SK-N-SH (cell line): ENCODE measurements at regions not wholly inside any gene's neighbourhood (a gene's known extent, or its start where the extent isn't known, plus 50 kb on each side); places are given as distances from the start of the nearest gene placed in this dataset.

Source experiments
- CTCF ChIA-PET: fragments of 300-600, 350-600 bp; formaldehyde crosslinking; extraction: SDS; loops from one replicate; lab custom pipeline; 2021; lab: Yijun Ruan, JAX
- POLR2A ChIA-PET: fragments of 350-600 bp; sonication (Branson Sonifier 250); formaldehyde crosslinking; extraction: SDS; loops from one replicate; lab custom pipeline; 2020; ENCODE audit warnings: antibody characterized with exemption, inconsistent platforms; lab: Yijun Ruan, JAX
- DNase-seq: peaks from one replicate; pipeline ENCODE4 v3.0.0; 2012
- H2AFZ ChIP-seq: fragments of 200-600 bp; sonication (generic); 2 replicates; pipeline ENCODE4 v1.8.1; 2016; ENCODE audit warnings: antibody characterized with exemption, mild to moderate bottlenecking, low read depth
- H3F3A ChIP-seq: fragments of 200-600 bp; sonication (generic); replicated peaks from 2 replicates; pipeline ENCODE3; 2016; ENCODE audit warnings: antibody characterized with exemption, mild to moderate bottlenecking; ENCODE audit not compliant: insufficient read depth
- H3K27ac ChIP-seq, 2 experiments: fragments of 200-500 bp in 1 of 2; fragments of 200-600 bp in 1 of 2; sonication (Bioruptor generic) in 1 of 2; sonication (generic), shearing (Covaris generic) in 1 of 2; 2 replicates each; pipeline versions ENCODE4 v1.5.1 to v1.6.1; 2014 to 2016; ENCODE audit warnings: low read depth in 2 of 2, inconsistent platforms in 1 of 2, low read length in 1 of 2, mild to moderate bottlenecking in 1 of 2, mixed read lengths in 1 of 2
- H3K27me3 ChIP-seq: fragments of 200-600 bp; sonication (generic), shearing (Covaris generic); 2 replicates; pipeline ENCODE4 v1.6.1; 2016; ENCODE audit warnings: mixed run types; ENCODE audit not compliant: insufficient read depth
- H3K36me3 ChIP-seq, 2 experiments: fragments of 200-500 bp in 1 of 2; fragments of 200-600 bp in 1 of 2; sonication (Bioruptor generic) in 1 of 2; sonication (generic) in 1 of 2; replicated peaks in 1 of 2; 2 replicates each; pipeline versions ENCODE3 to v1.5.1; 2014 to 2016; ENCODE audit warnings: low read length in 1 of 2, mild to moderate bottlenecking in 1 of 2; ENCODE audit not compliant: insufficient read depth in 2 of 2, control insufficient read depth in 1 of 2
- H3K4me1 ChIP-seq, 2 experiments: fragments of 200-500 bp in 1 of 2; fragments of 200-600 bp in 1 of 2; sonication (Bioruptor generic) in 1 of 2; sonication (generic), shearing (Covaris generic) in 1 of 2; 2 replicates each; pipeline versions ENCODE4 v1.5.1 to v1.6.1; 2014 to 2016; ENCODE audit warnings: low read depth in 1 of 2, low read length in 1 of 2, mixed run types in 1 of 2; ENCODE audit not compliant: insufficient read depth in 2 of 2, control insufficient read depth in 1 of 2
- H3K4me2 ChIP-seq: fragments of 200-600 bp; sonication (generic), shearing (Covaris generic); 2 replicates; pipeline ENCODE4 v1.6.1; 2017; ENCODE audit warnings: mixed run types
- H3K4me3 ChIP-seq, 2 experiments: fragments of 200-500 bp in 1 of 2; fragments of 200-600 bp in 1 of 2; sonication (Bioruptor generic) in 1 of 2; sonication (generic), shearing (Covaris generic) in 1 of 2; 2 replicates each; pipeline versions ENCODE4 v1.5.1 to v1.8.1; 2014 to 2016; ENCODE audit warnings: low read depth in 2 of 2, inconsistent platforms in 1 of 2, low read length in 1 of 2, mild to moderate bottlenecking in 1 of 2, mixed read lengths in 1 of 2, moderate library complexity in 1 of 2
- H3K79me2 ChIP-seq: fragments of 200-600 bp; sonication (generic); 2 replicates; pipeline ENCODE4 v1.8.1; 2017; ENCODE audit warnings: mild to moderate bottlenecking; ENCODE audit not compliant: insufficient read depth
- H3K9ac ChIP-seq: fragments of 200-600 bp; sonication (generic); 2 replicates; pipeline ENCODE4 v1.6.1; 2017; ENCODE audit warnings: mixed run types
- H3K9me2 ChIP-seq: fragments of 200-600 bp; sonication (generic); 2 replicates; pipeline ENCODE4 v1.6.1; 2017; ENCODE audit warnings: mixed run types
- H3K9me3 ChIP-seq: fragments of 200-600 bp; sonication (generic); 2 replicates; pipeline ENCODE4 v1.6.1; 2017; ENCODE audit warnings: mixed run types, mild to moderate bottlenecking, moderate library complexity
- H4K20me1 ChIP-seq: fragments of 200-600 bp; sonication (generic); 2 replicates; pipeline ENCODE4 v1.6.1; 2017; ENCODE audit warnings: mild to moderate bottlenecking, mixed run types; ENCODE audit not compliant: insufficient read depth
- CHD2 ChIP-seq: fragments of 150-350 bp; IDR thresholded peaks from 2 replicates; pipeline ENCODE4 v1.6.1; 2018; ENCODE audit warnings: low read length; ENCODE audit not compliant: partially characterized antibody
- ELF1 ChIP-seq: IDR thresholded peaks from 2 replicates; pipeline ENCODE4 v1.4.0; 2012
- JUND ChIP-seq: IDR thresholded peaks from 2 replicates; pipeline ENCODE4 v1.4.0; 2012
- MXI1 ChIP-seq: IDR thresholded peaks from 2 replicates; pipeline ENCODE4 v1.6.1; 2012; ENCODE audit warnings: mild to moderate bottlenecking, low read depth, low read length, improper control_type of control experiment
- NFIC ChIP-seq: IDR thresholded peaks from 2 replicates; pipeline ENCODE4 v1.4.0; 2012; ENCODE audit warnings: borderline replicate concordance
- NRF1 ChIP-seq: IDR thresholded peaks from 2 replicates; pipeline ENCODE4 v1.6.1; 2012; ENCODE audit warnings: low read depth, mild to moderate bottlenecking, low read length
- POLR2AphosphoS5 ChIP-seq: IDR thresholded peaks from 2 replicates; pipeline ENCODE4 v1.6.1; 2012; ENCODE audit warnings: low read depth, low read length
- RAD21 ChIP-seq: IDR thresholded peaks from 2 replicates; pipeline ENCODE4 v1.6.1; 2012; ENCODE audit warnings: mild to moderate bottlenecking, low read length
- RCOR1 ChIP-seq: fragments of 150-350 bp; IDR thresholded peaks from 2 replicates; pipeline ENCODE4 v1.6.1; 2017; ENCODE audit warnings: antibody characterized with exemption, low read length
- REST ChIP-seq: IDR thresholded peaks from 2 replicates; pipeline ENCODE4 v1.6.1; 2012; ENCODE audit warnings: mild to moderate bottlenecking, low read depth, low read length, moderate library complexity
- RFX5 ChIP-seq: IDR thresholded peaks from 2 replicates; pipeline ENCODE4 v1.6.1; 2012; ENCODE audit warnings: mild to moderate bottlenecking, improper control_type of control experiment, low read length
- TAF1 ChIP-seq: IDR thresholded peaks from 2 replicates; pipeline ENCODE4 v1.6.1; 2012; ENCODE audit warnings: low read depth, mild to moderate bottlenecking, low read length, moderate library complexity, borderline replicate concordance
- TEAD4 ChIP-seq: IDR thresholded peaks from 2 replicates; pipeline ENCODE4 v1.4.0; 2012; ENCODE audit warnings: mild to moderate bottlenecking, borderline replicate concordance; ENCODE audit not compliant: insufficient read depth
- YY1 ChIP-seq: IDR thresholded peaks from 2 replicates; pipeline ENCODE4 v1.4.0; 2012; ENCODE audit warnings: low read depth, mild to moderate bottlenecking
- WGBS: methylation state at CpG from one replicate; pipeline ENCODE4 v1.1.6; 2017; ENCODE audit warnings: low lambda C conversion rate; 5-methylcytosine and 5-hydroxymethylcytosine counted together
- TF ChIP-seq, protein P1 (sequence below): fragments of 200-600 bp; sonication (generic); IDR thresholded peaks from 2 replicates; pipeline ENCODE4 v1.6.1; 2017; ENCODE audit warnings: antibody characterized with exemption, mild to moderate bottlenecking, moderate library complexity
- TF ChIP-seq, protein P2 (sequence below): fragments of 150-350 bp; IDR thresholded peaks from 2 replicates; pipeline ENCODE4 v1.6.1; 2017; ENCODE audit warnings: antibody characterized with exemption, low read length, low read depth, borderline replicate concordance
- TF ChIP-seq, protein P3 (sequence below): fragments of 150-350 bp; IDR thresholded peaks from 2 replicates; pipeline ENCODE4 v1.6.1; 2016; ENCODE audit warnings: mild to moderate bottlenecking, low read depth, low read length
- TF ChIP-seq, protein P4 (sequence below): IDR thresholded peaks from 2 replicates; pipeline ENCODE4 v1.4.0; 2012; ENCODE audit warnings: low read depth

GRCh38 chr2:38466876-38467767, 90.0 kb upstream of the ATL2 start:
- Histone ChIP-seq H2AFZ (no peak overlapping the region), H3K79me2 (no peaks in the 10 kb centered on the region), H3F3A (no peaks in the 10 kb centered on the region), H3K27me3 (no peaks in the 10 kb centered on the region; the same call in 1 of the 2 replicates), H3K9ac (no peak overlapping the region), H4K20me1 (no peaks in the 10 kb centered on the region), H3K4me1 (peaks cover 0 to 13% of the 10 kb centered on the region in 2 experiments; a peak in 2 of 4 replicates)
- DNase-seq = no peak
- no peak for TF ChIP-seq NRF1
- TF ChIP-seq, all 33 proteins: peak for 0
- POLR2A ChIA-PET = no interaction called here
- CTCF ChIA-PET = interaction anchor here (0.7 to 3.0 kb wide), 5 partner anchors 18 to 152 kb away, joined by 3 to 16 read pairs (median 4); no protein-coding TSS in a partner anchor
- no peaks in the 10 kb centered on the region for H3K9me2 ChIP-seq
- H3K27ac ChIP-seq = no peak overlapping the region
- no peak overlapping the region for H3K4me3 ChIP-seq
- H3K9me3 ChIP-seq = no peaks in the 10 kb centered on the region
- 69% methylated on average over 11 of the region's 11 CpGs for WGBS
- H3K4me2 ChIP-seq = no peak overlapping the region
- H3K36me3 ChIP-seq = no peaks in the 10 kb centered on the region

DNA sequence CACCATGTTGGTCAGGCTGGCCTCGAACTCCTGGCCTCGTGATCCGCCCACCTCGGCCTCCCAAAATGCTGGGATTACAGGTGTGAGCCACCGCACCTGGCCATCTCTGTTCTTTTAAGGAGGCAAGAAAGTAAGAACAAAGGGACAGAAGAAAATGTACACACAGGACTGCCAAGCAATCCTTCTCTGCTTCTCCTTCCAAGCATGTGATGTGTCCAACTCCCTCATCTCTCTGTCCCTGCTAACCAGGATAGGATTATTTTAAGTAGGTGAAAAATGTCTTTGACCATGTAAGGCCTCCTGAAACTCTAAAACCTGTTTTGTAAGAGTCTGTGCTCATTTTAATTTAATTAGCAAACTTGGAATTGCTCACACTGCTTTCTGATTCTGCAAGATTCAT, 89.3 kb upstream of the ATL2 start:
- POLR2A ChIA-PET = no interaction called here
- Histone ChIP-seq H3K4me1 (peaks cover 0 to 13% of the 10 kb centered on the region in 2 experiments; a peak in 2 of 4 replicates), H3K9ac (no peak overlapping the region), H3K36me3 (no peaks in the 10 kb centered on the region), H3K27me3 (no peaks in the 10 kb centered on the region), H3K4me3 (no peak overlapping the region), H3K27ac (no peak overlapping the region), H3K9me2 (no peaks in the 10 kb centered on the region), H2AFZ (no peak overlapping the region), H3K9me3 (no peaks in the 10 kb centered on the region), H3K4me2 (no peak overlapping the region), H4K20me1 (no peaks in the 10 kb centered on the region), H3F3A (no peaks in the 10 kb centered on the region), H3K79me2 (no peaks in the 10 kb centered on the region)
- TF ChIP-seq POLR2AphosphoS5 (no peak), RCOR1 (no peak), ELF1 (no peak), YY1 (no peak), RFX5 (no peak), NFIC (no peak), MXI1 (no peak), REST (no peak), TAF1 (no peak), NRF1 (no peak), RAD21 (no peak), CHD2 (no peak), TEAD4 (no peak), JUND (no peak)
- TF ChIP-seq, protein P1, sequence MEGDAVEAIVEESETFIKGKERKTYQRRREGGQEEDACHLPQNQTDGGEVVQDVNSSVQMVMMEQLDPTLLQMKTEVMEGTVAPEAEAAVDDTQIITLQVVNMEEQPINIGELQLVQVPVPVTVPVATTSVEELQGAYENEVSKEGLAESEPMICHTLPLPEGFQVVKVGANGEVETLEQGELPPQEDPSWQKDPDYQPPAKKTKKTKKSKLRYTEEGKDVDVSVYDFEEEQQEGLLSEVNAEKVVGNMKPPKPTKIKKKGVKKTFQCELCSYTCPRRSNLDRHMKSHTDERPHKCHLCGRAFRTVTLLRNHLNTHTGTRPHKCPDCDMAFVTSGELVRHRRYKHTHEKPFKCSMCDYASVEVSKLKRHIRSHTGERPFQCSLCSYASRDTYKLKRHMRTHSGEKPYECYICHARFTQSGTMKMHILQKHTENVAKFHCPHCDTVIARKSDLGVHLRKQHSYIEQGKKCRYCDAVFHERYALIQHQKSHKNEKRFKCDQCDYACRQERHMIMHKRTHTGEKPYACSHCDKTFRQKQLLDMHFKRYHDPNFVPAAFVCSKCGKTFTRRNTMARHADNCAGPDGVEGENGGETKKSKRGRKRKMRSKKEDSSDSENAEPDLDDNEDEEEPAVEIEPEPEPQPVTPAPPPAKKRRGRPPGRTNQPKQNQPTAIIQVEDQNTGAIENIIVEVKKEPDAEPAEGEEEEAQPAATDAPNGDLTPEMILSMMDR = no peak
- TF ChIP-seq, protein P2, sequence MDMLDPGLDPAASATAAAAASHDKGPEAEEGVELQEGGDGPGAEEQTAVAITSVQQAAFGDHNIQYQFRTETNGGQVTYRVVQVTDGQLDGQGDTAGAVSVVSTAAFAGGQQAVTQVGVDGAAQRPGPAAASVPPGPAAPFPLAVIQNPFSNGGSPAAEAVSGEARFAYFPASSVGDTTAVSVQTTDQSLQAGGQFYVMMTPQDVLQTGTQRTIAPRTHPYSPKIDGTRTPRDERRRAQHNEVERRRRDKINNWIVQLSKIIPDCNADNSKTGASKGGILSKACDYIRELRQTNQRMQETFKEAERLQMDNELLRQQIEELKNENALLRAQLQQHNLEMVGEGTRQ = no peak
- TF ChIP-seq, protein P3, sequence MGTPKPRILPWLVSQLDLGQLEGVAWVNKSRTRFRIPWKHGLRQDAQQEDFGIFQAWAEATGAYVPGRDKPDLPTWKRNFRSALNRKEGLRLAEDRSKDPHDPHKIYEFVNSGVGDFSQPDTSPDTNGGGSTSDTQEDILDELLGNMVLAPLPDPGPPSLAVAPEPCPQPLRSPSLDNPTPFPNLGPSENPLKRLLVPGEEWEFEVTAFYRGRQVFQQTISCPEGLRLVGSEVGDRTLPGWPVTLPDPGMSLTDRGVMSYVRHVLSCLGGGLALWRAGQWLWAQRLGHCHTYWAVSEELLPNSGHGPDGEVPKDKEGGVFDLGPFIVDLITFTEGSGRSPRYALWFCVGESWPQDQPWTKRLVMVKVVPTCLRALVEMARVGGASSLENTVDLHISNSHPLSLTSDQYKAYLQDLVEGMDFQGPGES = no peak
- TF ChIP-seq, protein P4, sequence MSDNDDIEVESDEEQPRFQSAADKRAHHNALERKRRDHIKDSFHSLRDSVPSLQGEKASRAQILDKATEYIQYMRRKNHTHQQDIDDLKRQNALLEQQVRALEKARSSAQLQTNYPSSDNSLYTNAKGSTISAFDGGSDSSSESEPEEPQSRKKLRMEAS = no peak
- CTCF ChIA-PET = interaction anchor here (0.7 to 1.3 kb wide), 4 partner anchors 10 to 151 kb away, joined by 3 to 4 read pairs (median 4); no protein-coding TSS in a partner anchor
- WGBS = 66% methylated on average over 5 of the region's 5 CpGs
- no peak for DNase-seq
